Lung (tissue), 11 donors: ENCODE measurements at regions not wholly inside any gene's neighbourhood (a gene's known extent, or its start where the extent isn't known, plus 50 kb on each side); places are given as distances from the start of the nearest gene placed in this dataset.

Source experiments
- ATAC-seq: fragments of 200-7000 bp; cut with Tn5 transposase; one replicate; pipeline ENCODE4 v1.9.1; 2020; ENCODE audit warnings: moderate number of reproducible peaks; ENCODE audit not compliant: insufficient read depth, low FRiP score
- DNase-seq, 3 donors: peaks; one replicate each; pipeline ENCODE4 v3.0.0-alpha.2; 2013 to 2017
- H3K27ac ChIP-seq, 2 donors: one replicate each; pipeline ENCODE4 v1.5.1; 2013; ENCODE audit warnings: mild to moderate bottlenecking in 2 of 2, moderate library complexity in 2 of 2, control low read depth in 1 of 2, inconsistent platforms in 1 of 2, low read depth in 1 of 2, low read length in 1 of 2
- H3K27me3 ChIP-seq, 3 donors: one replicate each; pipeline ENCODE4 v1.5.1; 2013; ENCODE audit warnings: low read length in 2 of 3; ENCODE audit not compliant: control insufficient read depth in 3 of 3, insufficient read depth in 3 of 3
- H3K36me3 ChIP-seq, 4 donors: one replicate each; pipeline ENCODE4 v1.5.1; 2013; ENCODE audit warnings: low read length in 4 of 4, mild to moderate bottlenecking in 1 of 4, moderate library complexity in 1 of 4; ENCODE audit not compliant: control insufficient read depth in 4 of 4, insufficient read depth in 4 of 4
- H3K4me1 ChIP-seq, 5 donors: one replicate each; pipeline ENCODE4 v1.5.1; 2013; ENCODE audit warnings: low read length in 5 of 5, mild to moderate bottlenecking in 2 of 5, moderate library complexity in 1 of 5; ENCODE audit not compliant: control insufficient read depth in 5 of 5, insufficient read depth in 5 of 5
- H3K4me3 ChIP-seq: one replicate; pipeline ENCODE4 v1.5.1; 2013; ENCODE audit warnings: mild to moderate bottlenecking, control low read depth, moderate library complexity
- H3K9ac ChIP-seq, 2 donors: one replicate each; pipeline ENCODE4 v1.5.1; 2013; ENCODE audit warnings: low read length in 2 of 2, control low read depth in 1 of 2; ENCODE audit not compliant: insufficient read depth in 1 of 2
- H3K9me3 ChIP-seq, 4 donors: one replicate each; pipeline ENCODE4 v1.5.1; 2013; ENCODE audit warnings: low read length in 3 of 4, mild to moderate bottlenecking in 1 of 4, moderate library complexity in 1 of 4; ENCODE audit not compliant: control insufficient read depth in 4 of 4, insufficient read depth in 3 of 4
- WGBS, 2 donors: extraction: QIAGEN DNeasy Blood & Tissue Kit; methylation state at CpG; one replicate each; pipeline ENCODE4 v1.1.7; 2013; 5-methylcytosine and 5-hydroxymethylcytosine counted together
- TF ChIP-seq, protein P1 (sequence below): IDR thresholded peaks from 2 replicates; pipeline ENCODE4 v1.5.1; 2012; ENCODE audit warnings: mild to moderate bottlenecking; ENCODE audit errors: control extremely low read depth, extremely low read depth
- donor health status: control.
- donor health status: control.
- donor health status: Bipolar disorder and iron deficiency.
- donor health status: healthy.
- donor health status: DM: yes; HTN: yes; CAD: no.

DNA sequence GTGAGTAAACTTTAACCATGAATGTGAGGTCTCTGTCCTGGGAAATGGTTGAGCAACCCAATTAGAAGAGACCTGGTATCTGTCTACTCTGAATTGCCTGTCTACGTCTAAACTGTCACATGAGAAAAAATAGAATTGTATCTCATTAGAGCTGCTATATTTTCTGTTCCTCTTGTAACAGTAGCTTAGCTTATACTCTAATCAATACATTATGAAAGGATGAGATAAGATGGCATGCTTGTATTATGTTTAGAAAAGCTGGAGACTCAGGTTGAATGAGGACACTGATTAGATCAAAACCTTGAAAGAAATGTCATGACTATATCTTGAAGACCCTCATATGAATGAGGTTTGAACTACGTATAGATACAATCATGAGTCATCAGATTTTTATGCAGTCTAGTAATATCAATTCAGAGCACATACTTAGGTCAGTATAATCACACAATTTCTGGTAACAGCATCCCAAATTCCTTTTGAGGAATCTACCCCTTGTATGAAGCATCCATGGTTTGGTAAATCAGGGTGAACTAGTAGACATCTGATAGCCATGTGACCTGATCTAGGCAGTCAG lies 561.5 kb upstream of the CHORDC1 start:
- no peak for ATAC-seq
- Histone ChIP-seq H3K36me3 (no peaks in the 10 kb centered on the region), H3K9me3 (no peaks in the 10 kb centered on the region), H3K27ac (no peak overlapping the region), H3K4me3 (no peak overlapping the region), H3K4me1 (no peaks in the 10 kb centered on the region), H3K27me3 (no peaks in the 10 kb centered on the region), H3K9ac (no peak overlapping the region)
- WGBS, 2 donors, result 76 to 77% methylated on average over 2 of the region's 2 CpGs
- TF ChIP-seq, protein P1, sequence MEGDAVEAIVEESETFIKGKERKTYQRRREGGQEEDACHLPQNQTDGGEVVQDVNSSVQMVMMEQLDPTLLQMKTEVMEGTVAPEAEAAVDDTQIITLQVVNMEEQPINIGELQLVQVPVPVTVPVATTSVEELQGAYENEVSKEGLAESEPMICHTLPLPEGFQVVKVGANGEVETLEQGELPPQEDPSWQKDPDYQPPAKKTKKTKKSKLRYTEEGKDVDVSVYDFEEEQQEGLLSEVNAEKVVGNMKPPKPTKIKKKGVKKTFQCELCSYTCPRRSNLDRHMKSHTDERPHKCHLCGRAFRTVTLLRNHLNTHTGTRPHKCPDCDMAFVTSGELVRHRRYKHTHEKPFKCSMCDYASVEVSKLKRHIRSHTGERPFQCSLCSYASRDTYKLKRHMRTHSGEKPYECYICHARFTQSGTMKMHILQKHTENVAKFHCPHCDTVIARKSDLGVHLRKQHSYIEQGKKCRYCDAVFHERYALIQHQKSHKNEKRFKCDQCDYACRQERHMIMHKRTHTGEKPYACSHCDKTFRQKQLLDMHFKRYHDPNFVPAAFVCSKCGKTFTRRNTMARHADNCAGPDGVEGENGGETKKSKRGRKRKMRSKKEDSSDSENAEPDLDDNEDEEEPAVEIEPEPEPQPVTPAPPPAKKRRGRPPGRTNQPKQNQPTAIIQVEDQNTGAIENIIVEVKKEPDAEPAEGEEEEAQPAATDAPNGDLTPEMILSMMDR, result no peak
- DNase-seq, result no peak

DNA sequence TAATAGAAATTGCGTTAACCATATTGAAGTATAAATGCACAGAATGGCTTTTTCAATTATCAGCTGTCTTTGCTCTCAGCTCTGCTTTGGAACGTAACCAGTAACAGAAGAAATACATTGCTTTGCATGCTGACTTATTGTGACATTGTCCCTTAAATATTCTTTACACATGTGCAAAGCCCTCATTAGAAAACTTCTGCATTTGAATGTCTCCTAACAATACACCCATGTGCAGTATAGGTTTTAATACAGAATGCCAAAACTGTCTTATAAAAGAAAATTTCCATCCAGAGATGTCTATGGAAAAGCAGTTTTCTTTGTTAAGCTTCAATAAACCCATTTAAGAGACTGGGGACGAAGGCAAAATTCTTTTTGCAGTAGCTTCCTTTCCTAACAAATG lies 560.3 kb upstream of the CHORDC1 start:
- H3K4me1 ChIP-seq, result no peaks in the 10 kb centered on the region
- no peaks in the 10 kb centered on the region for H3K27me3 ChIP-seq
- no peak for DNase-seq
- H3K4me3 ChIP-seq, result no peak overlapping the region
- no peak overlapping the region for H3K9ac ChIP-seq
- no peaks in the 10 kb centered on the region for H3K9me3 ChIP-seq
- ATAC-seq, result no peak
- TF ChIP-seq, protein P1, result no peak
- no peak overlapping the region for H3K27ac ChIP-seq
- no peaks in the 10 kb centered on the region for H3K36me3 ChIP-seq
- WGBS, 2 donors, result 87% methylated on average over 3 of the region's 3 CpGs

DNA sequence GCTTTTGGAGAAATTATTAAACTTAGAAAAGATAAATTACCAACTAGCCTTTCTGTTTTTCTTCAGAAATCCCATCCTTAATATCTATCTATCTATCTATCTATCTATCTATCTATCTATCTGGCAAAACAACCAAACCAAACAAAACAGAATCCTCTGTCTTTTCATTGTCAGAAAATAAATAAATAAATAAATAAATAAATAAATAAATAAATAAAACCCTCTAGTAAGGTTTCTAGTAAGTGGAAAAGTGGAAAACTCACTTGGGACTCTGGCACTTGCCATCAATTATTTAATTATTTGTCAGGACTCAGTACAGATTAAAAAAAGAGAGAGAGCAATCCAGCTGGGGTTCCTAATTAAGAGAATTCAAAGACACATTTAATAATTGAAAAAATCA lies 556.2 kb upstream of the CHORDC1 start:
- ATAC-seq, result no peak
- Histone ChIP-seq H3K27ac (no peak overlapping the region), H3K9ac (no peak overlapping the region), H3K4me1 (no peaks in the 10 kb centered on the region), H3K27me3 (no peaks in the 10 kb centered on the region), H3K4me3 (no peak overlapping the region), H3K36me3 (no peaks in the 10 kb centered on the region), H3K9me3 (no peaks in the 10 kb centered on the region)
- DNase-seq, result no peak
- TF ChIP-seq, protein P1, result no peak

DNA sequence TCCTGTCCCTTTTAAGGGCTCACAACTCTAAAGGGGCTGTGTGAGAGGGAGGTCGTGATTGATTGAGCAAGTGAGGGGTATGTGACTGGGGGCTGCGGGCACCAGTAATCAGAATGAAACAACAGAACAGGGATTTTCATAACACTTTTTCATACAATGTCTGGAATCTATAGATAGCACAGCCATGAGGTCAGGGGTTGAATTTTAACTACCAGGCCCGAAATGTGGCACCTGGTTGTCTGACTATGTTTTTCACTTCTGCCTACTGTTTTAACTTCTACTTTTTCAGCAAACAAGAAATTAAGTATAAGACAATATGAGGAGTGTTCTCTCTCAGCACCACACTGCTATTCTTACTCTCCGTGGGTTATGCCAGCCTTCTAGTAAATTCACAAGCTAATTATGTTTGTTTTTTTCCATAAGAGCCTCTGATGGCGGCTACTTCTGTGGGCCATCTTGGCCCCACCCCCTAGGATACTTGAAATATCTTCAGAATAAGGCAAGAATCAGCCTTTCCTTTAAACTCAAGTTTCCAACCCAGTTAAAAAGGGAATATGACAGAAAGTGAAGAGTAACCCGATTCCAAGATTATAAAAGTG lies 552.8 kb upstream of the CHORDC1 start:
- Histone ChIP-seq H3K27ac (no peak overlapping the region), H3K9ac (no peak overlapping the region), H3K9me3 (no peaks in the 10 kb centered on the region), H3K27me3 (no peaks in the 10 kb centered on the region), H3K4me1 (no peaks in the 10 kb centered on the region), H3K4me3 (no peak overlapping the region), H3K36me3 (no peaks in the 10 kb centered on the region)
- WGBS, 2 donors, result 80 to 86% methylated on average over 6 of the region's 6 CpGs
- TF ChIP-seq, protein P1, result no peak
- ATAC-seq, result no peak
- no peak for DNase-seq
